Nephron progenitor cell (in vitro differentiated cells): ENCODE measurements at regions not wholly inside any gene's neighbourhood (a gene's known extent, or its start where the extent isn't known, plus 50 kb on each side); places are given as distances from the start of the nearest gene placed in this dataset.
A peak's percentile ranks its signal among the peaks of the same experiment; 100 is the strongest.

Experiments
- DNase-seq: peaks from one replicate; pipeline ENCODE4 v3.0.0; 2021
- H3K27ac Mint-ChIP-seq: 2 replicates; pipeline ENCODE4 v1.8.0; 2021; ENCODE audit warnings: mild to moderate bottlenecking, moderate library complexity, mixed read lengths
- H3K27me3 Mint-ChIP-seq: 2 replicates; pipeline ENCODE4 v1.8.0; 2021; ENCODE audit warnings: mild to moderate bottlenecking, low read depth, mixed read lengths; ENCODE audit not compliant: poor library complexity
- H3K36me3 Mint-ChIP-seq: 2 replicates; pipeline ENCODE4 v1.8.0; 2021; ENCODE audit warnings: low read depth, mixed read lengths
- H3K4me1 Mint-ChIP-seq: 2 replicates; pipeline ENCODE4 v1.8.0; 2021; ENCODE audit warnings: mixed read lengths
- H3K4me3 Mint-ChIP-seq: 2 replicates; pipeline ENCODE4 v1.8.0; 2021; ENCODE audit warnings: mild to moderate bottlenecking, moderate library complexity, mixed read lengths
- H3K9me3 Mint-ChIP-seq: 2 replicates; pipeline ENCODE4 v1.8.0; 2021; ENCODE audit warnings: mild to moderate bottlenecking, moderate library complexity, mixed read lengths
- CTCF ChIP-seq: fragments of 200-600 bp; sonication (generic); IDR thresholded peaks from 2 replicates; pipeline ENCODE4 v1.5.0; 2021; ENCODE audit warnings: antibody characterized with exemption

GRCh38 chr1:100616121-100616621 is 78.2 kb downstream of the GPR88 start:
- Mint-ChIP-seq H3K4me1 (peaks cover 37% of the 10 kb centered on the region), H3K27ac (no peak overlapping the region), H3K36me3 (no peaks in the 10 kb centered on the region), H3K9me3 (no peaks in the 10 kb centered on the region), H3K27me3 (no peaks in the 10 kb centered on the region), H3K4me3 (no peak overlapping the region)
- no peak for DNase-seq
- TF ChIP-seq CTCF: no peak

- H3K4me3 Mint-ChIP-seq: no peak overlapping the region
- H3K36me3 Mint-ChIP-seq: no peaks in the 10 kb centered on the region
Measured at GRCh38 chr1:100622037-100622436, 84.1 kb downstream of the GPR88 start.

GRCh38 chr1:100622506-100622905 is 84.6 kb downstream of the GPR88 start:
- Mint-ChIP-seq H3K4me3 (no peak overlapping the region), H3K9me3 (no peaks in the 10 kb centered on the region), H3K27ac (peak overlapping the region; percentile 71), H3K36me3 (no peaks in the 10 kb centered on the region), H3K4me1 (peaks cover 45% of the 10 kb centered on the region), H3K27me3 (peaks cover 3% of the 10 kb centered on the region)
- no peak for TF ChIP-seq CTCF
- no peak for DNase-seq

More at GRCh38 chr1:100622037-100622436, 84.1 kb downstream of the GPR88 start:
- Mint-ChIP-seq H3K27ac (peak overlapping the region; percentile 71), H3K27me3 (peaks cover 3% of the 10 kb centered on the region), H3K9me3 (no peaks in the 10 kb centered on the region), H3K4me1 (peaks cover 45% of the 10 kb centered on the region)
- TF ChIP-seq CTCF: no peak
- DNase-seq: peak; percentile 18

- peak overlapping the region; percentile 92 for H3K27ac Mint-ChIP-seq
- H3K27me3 Mint-ChIP-seq: peaks cover 3% of the 10 kb centered on the region
- no peak overlapping the region for H3K4me3 Mint-ChIP-seq
Measured at GRCh38 chr1:100622966-100623762, 85.2 kb downstream of the GPR88 start.

GRCh38 chr1:100624886-100625610 is 87.1 kb downstream of the GPR88 start:
- H3K36me3 Mint-ChIP-seq: no peaks in the 10 kb centered on the region
- H3K4me1 Mint-ChIP-seq: peaks cover 45% of the 10 kb centered on the region
- no peak for TF ChIP-seq CTCF
- no peak overlapping the region for H3K4me3 Mint-ChIP-seq
- peaks cover 3% of the 10 kb centered on the region for H3K27me3 Mint-ChIP-seq
- DNase-seq: no peak
- peaks cover under 1% of the 10 kb centered on the region for H3K9me3 Mint-ChIP-seq
- peak overlapping the region; percentile 6 for H3K27ac Mint-ChIP-seq

More at GRCh38 chr1:100622966-100623762, 85.2 kb downstream of the GPR88 start:
- TF ChIP-seq CTCF: no peak
- DNase-seq: no peak
- Mint-ChIP-seq H3K9me3 (no peaks in the 10 kb centered on the region), H3K4me1 (peaks cover 45% of the 10 kb centered on the region), H3K36me3 (no peaks in the 10 kb centered on the region)
